Suprapubic skin (tissue), 4 donors: ENCODE measurements at regions not wholly inside any gene's neighbourhood (a gene's known extent, or its start where the extent isn't known, plus 50 kb on each side); places are given as distances from the start of the nearest gene placed in this dataset.
"Not testable (repeated sequence)": the region's sequence is repeated elsewhere in the genome, so short reads cannot be mapped to it uniquely, and the experiment has no call there.

Experiments used
- DNase-seq, 2 donors: peaks; one replicate each; pipeline ENCODE4 v3.0.0-alpha.2; 2019; ENCODE audit warnings: low spot score in 2 of 2
- H3K27ac ChIP-seq: fragments of 200-600 bp; sonication (generic); one replicate; pipeline ENCODE4 v1.5.1; 2019
- H3K27me3 ChIP-seq: fragments of 200-600 bp; sonication (generic); one replicate; pipeline ENCODE4 v1.5.1; 2019
- H3K36me3 ChIP-seq: fragments of 200-600 bp; sonication (generic); one replicate; pipeline ENCODE4 v1.5.1; 2019
- H3K4me1 ChIP-seq: fragments of 200-600 bp; sonication (generic); one replicate; pipeline ENCODE4 v1.5.1; 2019
- H3K4me3 ChIP-seq: fragments of 200-600 bp; sonication (generic); one replicate; pipeline ENCODE4 v1.5.1; 2019; ENCODE audit warnings: mild to moderate bottlenecking
- H3K9me3 ChIP-seq: fragments of 200-600 bp; sonication (generic); one replicate; pipeline ENCODE4 v1.5.1; 2019
- EP300 ChIP-seq: sonication (generic); formaldehyde crosslinking; IDR thresholded peaks from one replicate; pipeline ENCODE4 v1.6.1; 2017; ENCODE audit warnings: antibody characterized with exemption
- POLR2A ChIP-seq, 2 donors: fragments of 450-650 bp; IDR thresholded peaks; one replicate each; pipeline ENCODE4 v1.6.1; 2017; ENCODE audit warnings: antibody characterized with exemption in 2 of 2, mild to moderate bottlenecking in 2 of 2, moderate library complexity in 2 of 2
- POLR2AphosphoS5 ChIP-seq, 3 donors: sonication (generic); formaldehyde crosslinking; IDR thresholded peaks; one replicate each; pipeline ENCODE4 v1.6.1; 2017; ENCODE audit warnings: antibody characterized with exemption in 3 of 3
- WGBS: methylation state at CpG from one replicate; pipeline ENCODE4 v1.1.5; 2018; 5-methylcytosine and 5-hydroxymethylcytosine counted together
- TF ChIP-seq, protein P1 (sequence below), 2 donors: fragments of 200-600 bp in 1 of 2; fragments of 450-650 bp in 1 of 2; sonication (generic) in 1 of 2; IDR thresholded peaks; one replicate each; pipeline ENCODE4 v1.5.1; 2016 to 2019; ENCODE audit warnings: antibody characterized with exemption in 2 of 2, mild to moderate bottlenecking in 1 of 2, moderate library complexity in 1 of 2

GRCh38 chr15:96978937-96979473 is 648.5 kb downstream of the NR2F2 start:
- H3K9me3 ChIP-seq, result no peaks in the 10 kb centered on the region
- H3K4me3 ChIP-seq, result no peak overlapping the region
- TF ChIP-seq, protein P1, sequence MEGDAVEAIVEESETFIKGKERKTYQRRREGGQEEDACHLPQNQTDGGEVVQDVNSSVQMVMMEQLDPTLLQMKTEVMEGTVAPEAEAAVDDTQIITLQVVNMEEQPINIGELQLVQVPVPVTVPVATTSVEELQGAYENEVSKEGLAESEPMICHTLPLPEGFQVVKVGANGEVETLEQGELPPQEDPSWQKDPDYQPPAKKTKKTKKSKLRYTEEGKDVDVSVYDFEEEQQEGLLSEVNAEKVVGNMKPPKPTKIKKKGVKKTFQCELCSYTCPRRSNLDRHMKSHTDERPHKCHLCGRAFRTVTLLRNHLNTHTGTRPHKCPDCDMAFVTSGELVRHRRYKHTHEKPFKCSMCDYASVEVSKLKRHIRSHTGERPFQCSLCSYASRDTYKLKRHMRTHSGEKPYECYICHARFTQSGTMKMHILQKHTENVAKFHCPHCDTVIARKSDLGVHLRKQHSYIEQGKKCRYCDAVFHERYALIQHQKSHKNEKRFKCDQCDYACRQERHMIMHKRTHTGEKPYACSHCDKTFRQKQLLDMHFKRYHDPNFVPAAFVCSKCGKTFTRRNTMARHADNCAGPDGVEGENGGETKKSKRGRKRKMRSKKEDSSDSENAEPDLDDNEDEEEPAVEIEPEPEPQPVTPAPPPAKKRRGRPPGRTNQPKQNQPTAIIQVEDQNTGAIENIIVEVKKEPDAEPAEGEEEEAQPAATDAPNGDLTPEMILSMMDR (IDR thresholded peaks at IDR 0.05), result no peak
- no peak for TF ChIP-seq POLR2AphosphoS5 (IDR thresholded peaks at IDR 0.05)
- TF ChIP-seq EP300, result no peak
- 62% methylated on average over 5 of the region's 5 CpGs for WGBS
- no peak overlapping the region for H3K27ac ChIP-seq
- no peaks in the 10 kb centered on the region for H3K36me3 ChIP-seq
- no peak for DNase-seq
- no peaks in the 10 kb centered on the region for H3K27me3 ChIP-seq
- H3K4me1 ChIP-seq, result no peaks in the 10 kb centered on the region

- not testable (repeated sequence) for H3K27ac ChIP-seq, H3K9me3 ChIP-seq, H3K27me3 ChIP-seq, H3K4me1 ChIP-seq, H3K36me3 ChIP-seq, H3K4me3 ChIP-seq, DNase-seq
- WGBS, result 94% methylated on average over 20 of the region's 58 CpGs
Observed at GRCh38 chr15:96984121-96984671, 653.7 kb downstream of the NR2F2 start.

DNA sequence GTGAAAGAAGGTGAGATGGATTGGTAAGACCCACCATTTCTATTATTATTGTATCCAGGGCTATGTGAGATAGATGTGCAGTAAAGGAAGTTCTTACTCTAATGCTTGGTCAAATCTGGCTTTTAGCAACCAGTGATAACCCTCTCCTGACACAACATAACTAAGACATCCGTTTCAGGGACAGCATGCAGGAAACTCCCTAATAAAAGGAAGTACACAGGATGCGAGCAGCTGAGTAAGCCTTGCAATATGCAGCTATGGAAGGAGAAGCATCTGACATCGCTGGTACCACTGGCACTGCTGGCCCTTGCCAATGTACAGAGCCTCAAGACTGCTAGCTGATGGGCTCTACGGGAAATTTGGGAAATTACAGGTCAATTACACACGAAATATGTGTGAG is 662.3 kb downstream of the NR2F2 start:
- no peaks in the 10 kb centered on the region for H3K27me3 ChIP-seq
- TF ChIP-seq POLR2A (IDR thresholded peaks at IDR 0.05), result no peak
- TF ChIP-seq, protein P1 (IDR thresholded peaks at IDR 0.05), result no peak
- TF ChIP-seq POLR2AphosphoS5 (IDR thresholded peaks at IDR 0.05), result no peak
- no peak for TF ChIP-seq EP300
- DNase-seq, result no peak
- no peak overlapping the region for H3K27ac ChIP-seq
- H3K4me3 ChIP-seq, result no peak overlapping the region
- WGBS, result 66% methylated on average over 5 of the region's 5 CpGs
- no peaks in the 10 kb centered on the region for H3K36me3 ChIP-seq
- peaks cover 6% of the 10 kb centered on the region for H3K9me3 ChIP-seq
- H3K4me1 ChIP-seq, result no peaks in the 10 kb centered on the region

GRCh38 chr15:96997538-96997937 is 667.0 kb downstream of the NR2F2 start:
- H3K36me3 ChIP-seq, result no peaks in the 10 kb centered on the region
- no peaks in the 10 kb centered on the region for H3K4me1 ChIP-seq
- H3K9me3 ChIP-seq, result peaks cover 6% of the 10 kb centered on the region
- H3K27me3 ChIP-seq, result no peaks in the 10 kb centered on the region
- no peak for TF ChIP-seq POLR2A (IDR thresholded peaks at IDR 0.05)
- TF ChIP-seq POLR2AphosphoS5 (IDR thresholded peaks at IDR 0.05), result no peak
- TF ChIP-seq EP300, result no peak
- WGBS, result 75% methylated on average over 3 of the region's 3 CpGs
- H3K4me3 ChIP-seq, result no peak overlapping the region
- no peak for DNase-seq
- H3K27ac ChIP-seq, result no peak overlapping the region

DNA sequence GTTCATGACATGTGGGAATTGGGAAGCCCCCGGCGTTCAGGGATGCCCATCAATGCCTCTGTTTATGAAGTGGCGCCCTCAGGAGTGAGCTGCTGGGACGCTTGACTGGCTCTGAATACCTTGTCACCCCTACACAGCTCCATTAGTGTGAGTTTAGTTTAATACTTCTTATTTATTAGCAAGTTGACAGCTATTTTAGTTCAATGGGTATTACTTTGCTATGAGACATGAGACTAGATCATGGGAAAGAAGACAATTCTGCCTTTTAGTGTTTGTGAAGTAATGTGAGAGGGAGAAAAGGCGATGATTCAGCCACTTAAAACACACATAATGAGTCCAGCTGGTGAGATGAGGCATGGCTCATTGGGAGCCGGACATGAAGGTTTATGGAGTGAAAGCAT is 678.5 kb downstream of the NR2F2 start:
- Histone ChIP-seq H3K27ac (no peak overlapping the region), H3K36me3 (no peaks in the 10 kb centered on the region), H3K4me3 (no peak overlapping the region), H3K4me1 (no peaks in the 10 kb centered on the region), H3K27me3 (no peaks in the 10 kb centered on the region), H3K9me3 (no peaks in the 10 kb centered on the region)
- no peak for DNase-seq
- WGBS, result 61% methylated on average over 6 of the region's 6 CpGs
- no peak for TF ChIP-seq EP300
- TF ChIP-seq POLR2A (IDR thresholded peaks at IDR 0.05), result no peak
- TF ChIP-seq POLR2AphosphoS5 (IDR thresholded peaks at IDR 0.05), result no peak
- TF ChIP-seq, protein P1 (IDR thresholded peaks at IDR 0.05), result no peak

DNA sequence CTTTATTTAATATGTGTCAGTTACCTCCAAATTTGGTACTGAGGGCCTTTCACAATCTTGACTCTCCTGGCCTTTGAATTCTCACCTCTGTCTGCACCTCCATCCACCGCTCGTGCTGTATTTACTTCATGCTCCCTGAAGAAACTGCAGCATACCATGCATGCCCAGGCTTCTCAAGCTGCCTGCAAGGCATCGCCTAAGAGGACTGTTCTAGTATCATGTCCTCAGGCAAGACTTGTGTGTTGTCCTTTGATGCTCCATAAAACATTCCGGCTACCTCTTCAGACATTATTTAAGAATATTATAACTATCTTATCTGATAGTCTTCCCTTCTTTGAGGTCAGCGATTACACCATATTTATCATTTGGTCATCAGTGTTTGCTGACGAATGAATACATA is 682.5 kb downstream of the NR2F2 start:
- no peaks in the 10 kb centered on the region for H3K27me3 ChIP-seq
- no peaks in the 10 kb centered on the region for H3K9me3 ChIP-seq
- WGBS, result 48% methylated on average over 6 of the region's 6 CpGs
- no peak for TF ChIP-seq EP300
- no peak for TF ChIP-seq POLR2A (IDR thresholded peaks at IDR 0.05)
- TF ChIP-seq POLR2AphosphoS5 (IDR thresholded peaks at IDR 0.05), result no peak
- TF ChIP-seq, protein P1 (IDR thresholded peaks at IDR 0.05), result no peak
- H3K4me1 ChIP-seq, result no peaks in the 10 kb centered on the region
- no peak overlapping the region for H3K4me3 ChIP-seq
- no peaks in the 10 kb centered on the region for H3K36me3 ChIP-seq
- no peak for DNase-seq
- H3K27ac ChIP-seq, result no peak overlapping the region
